ENCODE measurements at regions not wholly inside any gene's neighbourhood (a gene's known extent, or its start where the extent isn't known, plus 50 kb on each side); places are given as distances from the start of the nearest gene placed in this dataset.

GRCh38 chr20:56930876-56931275, 301.8 kb downstream of the TFAP2C start:
- no peak for DNase-seq

- DNase-seq, result no peak
Observed at GRCh38 chr20:56932575-56933330, 303.6 kb downstream of the TFAP2C start.

- DNase-seq, result no peak
Observed at GRCh38 chr20:56933331-56933698, 304.2 kb downstream of the TFAP2C start.

GRCh38 chr20:56934888-56935287, 305.8 kb downstream of the TFAP2C start:
- DNase-seq, result no peak

GRCh38 chr20:56940466-56940865, 311.4 kb downstream of the TFAP2C start:
- DNase-seq, result no peak

GRCh38 chr20:56941101-56941686, 312.1 kb downstream of the TFAP2C start:
- no peak for DNase-seq

GRCh38 chr20:56943946-56944945, 315.1 kb downstream of the TFAP2C start:
- peak; percentile 32 for DNase-seq

- peak; percentile 43 for DNase-seq
Observed at GRCh38 chr20:56945057-56945456, 316.0 kb downstream of the TFAP2C start.

GRCh38 chr20:56945901-56946300, 316.8 kb downstream of the TFAP2C start:
- DNase-seq, result no peak

- DNase-seq, result no peak
Observed at GRCh38 chr20:56949318-56949717, 317.1 kb downstream of the BMP7 start.

- no peak for DNase-seq
Observed at GRCh38 chr20:56952258-56953047, 314.0 kb downstream of the BMP7 start.

GRCh38 chr20:56953048-56953586, 313.3 kb downstream of the BMP7 start:
- DNase-seq, result no peak

GRCh38 chr20:56954797-56955196, 311.6 kb downstream of the BMP7 start:
- DNase-seq, result no peak

- no peak for DNase-seq
Observed at GRCh38 chr20:56955680-56956079, 310.8 kb downstream of the BMP7 start.

GRCh38 chr20:56956534-56956933, 309.9 kb downstream of the BMP7 start:
- DNase-seq, result no peak

GRCh38 chr20:56957737-56958553, 308.5 kb downstream of the BMP7 start:
- peak; percentile 51 for DNase-seq

GRCh38 chr20:56964901-56965300, 301.5 kb downstream of the BMP7 start:
- DNase-seq, result no peak

- no peak for DNase-seq
Observed at GRCh38 chr20:56967916-56968315, 298.5 kb downstream of the BMP7 start.

- DNase-seq, result no peak
Observed at GRCh38 chr20:56968376-56969048, 297.9 kb downstream of the BMP7 start.

- peak; percentile 75 for DNase-seq
Observed at GRCh38 chr20:56974499-56975250, 291.8 kb downstream of the BMP7 start.
